HCT116 (cell line): ENCODE measurements at regions not wholly inside any gene's neighbourhood (a gene's known extent, or its start where the extent isn't known, plus 50 kb on each side); places are given as distances from the start of the nearest gene placed in this dataset.

Source experiments
- ATAC-seq: fragments of 200-7000 bp; cut with Tn5 transposase; 2 replicates; pipeline ENCODE4 v1.9.1; 2020; ENCODE audit warnings: mild to moderate bottlenecking, moderate library complexity
- BruUV-seq: library from RNA; stranded (reverse); fragments of 400-500 nt; replicated peaks from 2 replicates; lab custom pipeline; 2021; lab: Mats Ljungman, UMichigan
- CTCF ChIA-PET: fragments of 300-600 bp; sonication (Branson Sonifier 250); formaldehyde crosslinking; loops from one replicate; lab custom pipeline; 2021; ENCODE audit warnings: antibody characterized with exemption; lab: Charles Lee
- POLR2A ChIA-PET: fragments of 300-600, 350-600 bp; sonication (Branson Sonifier 250); formaldehyde crosslinking; loops from one replicate; lab custom pipeline; 2021; ENCODE audit warnings: antibody characterized with exemption; lab: Charles Lee
- RAD21 ChIA-PET, 2 experiments: fragments of 300-600 bp; sonication (Branson Sonifier 250); formaldehyde crosslinking; loops; one replicate each; lab custom pipeline; 2023; ENCODE audit warnings: low total read pairs in 2 of 2; ENCODE audit not compliant: uncharacterized antibody in 2 of 2, unreplicated experiment in 2 of 2, low non-redundant PET in 1 of 2; lab: Charles Lee
- DNase-seq: peaks from one replicate; pipeline ENCODE4 v3.0.0-alpha.2; 2010; ENCODE audit warnings: low read depth, low spot score
- H2AFZ ChIP-seq: fragments of 200-600 bp; shearing (Covaris generic), sonication (generic); 2 replicates; pipeline ENCODE4 v1.6.1; 2017; ENCODE audit warnings: low read depth, mixed run types, mixed read lengths, antibody characterized with exemption, low read length; ENCODE audit not compliant: poor library complexity, severe bottlenecking
- H3K27ac ChIP-seq: 2 replicates; pipeline ENCODE4 v1.5.1; 2012; ENCODE audit warnings: low read depth, low read length
- H3K27me3 ChIP-seq: fragments of 200-600 bp; sonication (generic); 2 replicates; pipeline ENCODE4 v1.6.1; 2016; ENCODE audit warnings: mixed run types, low read length, mixed read lengths; ENCODE audit not compliant: insufficient read depth
- H3K36me3 ChIP-seq, 2 experiments: fragments of 200-500 bp in 1 of 2; fragments of 200-600 bp in 1 of 2; sonication (Bioruptor generic) in 1 of 2; sonication (generic) in 1 of 2; 2 replicates each; pipeline versions ENCODE4 v1.5.1 to v1.6.1; 2014 to 2016; ENCODE audit warnings: low read length in 2 of 2, inconsistent platforms in 1 of 2, mixed read lengths in 1 of 2, mixed run types in 1 of 2; ENCODE audit not compliant: insufficient read depth in 2 of 2, control insufficient read depth in 1 of 2
- H3K4me1 ChIP-seq, 2 experiments: fragments of 200-600 bp in 1 of 2; sonication (generic) in 1 of 2; 2 replicates each; pipeline versions ENCODE4 v1.5.1 to v1.6.1; 2012 to 2017; ENCODE audit warnings: low read length in 2 of 2, inconsistent platforms in 1 of 2, mild to moderate bottlenecking in 1 of 2, mixed read lengths in 1 of 2, mixed run types in 1 of 2, moderate library complexity in 1 of 2; ENCODE audit not compliant: insufficient read depth in 2 of 2, control insufficient read depth in 1 of 2
- H3K4me2 ChIP-seq: fragments of 200-600 bp; sonication (generic); 2 replicates; pipeline ENCODE4 v1.6.1; 2017; ENCODE audit warnings: mixed run types, low read length, mixed read lengths
- H3K4me3 ChIP-seq, 2 experiments: fragments of 200-600 bp in 1 of 2; sonication (generic) in 1 of 2; replicated peaks in 1 of 2; 2 replicates each; pipeline ENCODE4 v1.5.1; 2011 to 2016; ENCODE audit warnings: low read length in 2 of 2, control low read depth in 1 of 2, low read depth in 1 of 2, mild to moderate bottlenecking in 1 of 2, mixed read lengths in 1 of 2, mixed run types in 1 of 2
- H3K79me2 ChIP-seq: fragments of 200-600 bp; sonication (generic); 2 replicates; pipeline ENCODE4 v1.6.1; 2017; ENCODE audit warnings: mild to moderate bottlenecking, mixed run types, low read length, moderate library complexity, mixed read lengths; ENCODE audit not compliant: insufficient read depth
- H3K9ac ChIP-seq: fragments of 200-600 bp; sonication (generic); 2 replicates; pipeline ENCODE4 v1.6.1; 2016; ENCODE audit warnings: low read length, mixed read lengths
- H3K9me2 ChIP-seq: fragments of 200-600 bp; sonication (generic), shearing (Covaris generic); 2 replicates; pipeline ENCODE4 v1.6.1; 2017; ENCODE audit warnings: mixed run types, mild to moderate bottlenecking, moderate library complexity; ENCODE audit not compliant: insufficient read depth
- H3K9me3 ChIP-seq, 2 experiments: fragments of 200-500 bp in 1 of 2; fragments of 200-600 bp in 1 of 2; sonication (Bioruptor generic) in 1 of 2; sonication (generic) in 1 of 2; 2 replicates each; pipeline ENCODE4 v1.6.1; 2014 to 2017; ENCODE audit warnings: low read length in 2 of 2, mixed read lengths in 2 of 2, inconsistent platforms in 1 of 2, low read depth in 1 of 2, mild to moderate bottlenecking in 1 of 2, mixed run types in 1 of 2, moderate library complexity in 1 of 2; ENCODE audit not compliant: control insufficient read depth in 1 of 2, insufficient read depth in 1 of 2
- H4K20me1 ChIP-seq: fragments of 200-600 bp; sonication (generic), shearing (Covaris generic); 2 replicates; pipeline ENCODE4 v1.6.1; 2017; ENCODE audit warnings: mixed run types, mild to moderate bottlenecking, moderate library complexity; ENCODE audit not compliant: insufficient read depth
- CBX3 ChIP-seq: IDR thresholded peaks from 2 replicates; pipeline ENCODE4 v1.6.1; 2012; ENCODE audit warnings: low read depth
- CEBPB ChIP-seq: IDR thresholded peaks from 2 replicates; pipeline ENCODE4 v1.6.1; 2012; ENCODE audit warnings: low read depth
- EGR1 ChIP-seq: IDR thresholded peaks from 2 replicates; pipeline ENCODE4 v1.6.1; 2012; ENCODE audit warnings: low read depth
- ELF1 ChIP-seq: IDR thresholded peaks from 2 replicates; pipeline ENCODE4 v1.6.1; 2012; ENCODE audit warnings: low read depth, borderline replicate concordance
- EZH2 ChIP-seq: fragments of 200-600 bp; sonication (generic); IDR thresholded peaks from 2 replicates; pipeline ENCODE4 v1.6.1; 2017; ENCODE audit warnings: antibody characterized with exemption, mixed run types
- EZH2phosphoT487 ChIP-seq: fragments of 200-600 bp; IDR thresholded peaks from 2 replicates; pipeline ENCODE4 v1.6.1; 2018; ENCODE audit warnings: antibody characterized with exemption, borderline replicate concordance
- FOSL1 ChIP-seq: IDR thresholded peaks from 2 replicates; pipeline ENCODE4 v1.6.1; 2012; ENCODE audit warnings: low read depth
- JUND ChIP-seq: IDR thresholded peaks from 2 replicates; pipeline ENCODE4 v1.6.1; 2012
- MAX ChIP-seq: IDR thresholded peaks from 2 replicates; pipeline ENCODE4 v1.6.1; 2012
- POLR2A ChIP-seq: IDR thresholded peaks from 2 replicates; pipeline ENCODE4 v1.7.0; 2011; ENCODE audit warnings: borderline replicate concordance; ENCODE audit not compliant: insufficient read depth, insufficient read length; ENCODE audit errors: extremely low read depth
- POLR2AphosphoS5 ChIP-seq: IDR thresholded peaks from 2 replicates; pipeline ENCODE4 v1.6.1; 2011; ENCODE audit warnings: mild to moderate bottlenecking, low read depth, low read length, moderate library complexity
- RAD21 ChIP-seq: IDR thresholded peaks from 2 replicates; pipeline ENCODE4 v1.6.1; 2012; ENCODE audit warnings: low read depth, mild to moderate bottlenecking
- REST ChIP-seq: IDR thresholded peaks from 2 replicates; pipeline ENCODE4 v1.6.1; 2012; ENCODE audit warnings: low read depth
- SIN3A ChIP-seq: IDR thresholded peaks from 2 replicates; pipeline ENCODE4 v1.6.1; 2012; ENCODE audit warnings: low read depth
- SP1 ChIP-seq: IDR thresholded peaks from 2 replicates; pipeline ENCODE4 v1.6.1; 2012; ENCODE audit warnings: low read depth
- SRF ChIP-seq: IDR thresholded peaks from 2 replicates; pipeline ENCODE4 v1.6.1; 2012; ENCODE audit warnings: low read depth
- YY1 ChIP-seq: IDR thresholded peaks from 2 replicates; pipeline ENCODE4 v1.6.1; 2011; ENCODE audit warnings: low read length, low read depth, moderate library complexity, mild to moderate bottlenecking; ENCODE audit not compliant: insufficient replicate concordance; ENCODE audit errors: extremely low read depth
- ZBTB33 ChIP-seq: IDR thresholded peaks from 2 replicates; pipeline ENCODE4 v1.6.1; 2011; ENCODE audit warnings: mild to moderate bottlenecking, low read length, moderate library complexity; ENCODE audit not compliant: insufficient replicate concordance; ENCODE audit errors: extremely low read depth
- ZFX ChIP-seq: fragments of 450-650 bp; IDR thresholded peaks from 2 replicates; pipeline ENCODE4 v1.6.1; 2017
- intact Hi-C: fragments of 100-400 bp; cut with micrococcal nuclease; formaldehyde crosslinking; loops from 2 replicates; pipeline ENCODE4 v1.10.0; 2022
- TF ChIP-seq, protein P1 (sequence below): IDR thresholded peaks from 2 replicates; pipeline ENCODE4 v1.6.1; 2012

DNA sequence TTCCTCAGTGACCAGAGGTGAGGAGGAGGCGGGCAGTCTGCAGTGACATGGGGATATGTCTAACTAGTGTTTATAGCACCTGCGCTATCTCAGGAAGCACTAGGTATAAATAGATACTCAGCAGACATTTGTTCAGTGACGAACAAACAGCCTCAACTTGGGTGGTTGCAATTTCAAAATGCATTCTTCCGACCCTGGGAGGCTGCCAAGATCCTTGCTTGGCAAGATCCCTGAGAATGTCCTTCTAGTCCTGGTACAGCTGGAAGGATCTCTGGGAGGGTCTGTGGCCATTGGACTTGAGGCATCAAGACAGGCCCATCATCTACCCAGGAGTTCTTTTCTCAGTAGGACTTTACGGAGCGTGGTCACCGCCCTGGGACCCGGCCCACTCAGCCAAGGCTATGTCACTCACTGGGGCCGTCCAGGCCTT lies 299.5 kb downstream of the ZNF536 start:
- intact Hi-C loops: no loop called here
- H3K4me2 ChIP-seq: no peak overlapping the region
- POLR2A ChIA-PET: no interaction called here

More for the DNA sequence above, 299.5 kb downstream of the ZNF536 start:
- H3K9me2 ChIP-seq: no peaks in the 10 kb centered on the region
- H3K9me3 ChIP-seq: no peaks in the 10 kb centered on the region
- ATAC-seq (no peak), DNase-seq (no peak)
- ChIA-PET RAD21 (no interaction called here), CTCF (no interaction called here)
- H3K9ac ChIP-seq: no peak overlapping the region
- 0 out of 2 replicates have a peak, but pooled peaks cover 7% of the 10 kb centered on the region for H3K27me3 ChIP-seq
- BruUV-seq: no TSS peak
- no peak overlapping the region for H3K4me3 ChIP-seq
- H3K36me3 ChIP-seq: no peaks in the 10 kb centered on the region
- H3K27ac ChIP-seq: no peak overlapping the region
- no peaks in the 10 kb centered on the region for H4K20me1 ChIP-seq
- H2AFZ ChIP-seq: no peak overlapping the region
- no peaks in the 10 kb centered on the region for H3K4me1 ChIP-seq
- no peaks in the 10 kb centered on the region for H3K79me2 ChIP-seq
- TF ChIP-seq SIN3A: no peak
- TF ChIP-seq REST: no peak
- TF ChIP-seq, protein P1, sequence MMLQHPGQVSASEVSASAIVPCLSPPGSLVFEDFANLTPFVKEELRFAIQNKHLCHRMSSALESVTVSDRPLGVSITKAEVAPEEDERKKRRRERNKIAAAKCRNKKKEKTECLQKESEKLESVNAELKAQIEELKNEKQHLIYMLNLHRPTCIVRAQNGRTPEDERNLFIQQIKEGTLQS: no peak
- TF ChIP-seq EGR1: no peak
- no peak for TF ChIP-seq YY1
- no peak for TF ChIP-seq EZH2
- TF ChIP-seq FOSL1: no peak
- TF ChIP-seq ZFX: no peak
- no peak for TF ChIP-seq ELF1
- no peak for TF ChIP-seq SRF
- TF ChIP-seq JUND: no peak
- TF ChIP-seq EZH2phosphoT487: no peak
- TF ChIP-seq ZBTB33: no peak
- TF ChIP-seq POLR2AphosphoS5: no peak
- no peak for TF ChIP-seq CEBPB
- no peak for TF ChIP-seq RAD21
- no peak for TF ChIP-seq POLR2A
- TF ChIP-seq MAX: no peak
- TF ChIP-seq CBX3: no peak
- TF ChIP-seq SP1: no peak
